Posterior cingulate gyrus (tissue), 11 donors: ENCODE measurements at regions not wholly inside any gene's neighbourhood (a gene's known extent, or its start where the extent isn't known, plus 50 kb on each side); places are given as distances from the start of the nearest gene placed in this dataset.
A peak's percentile ranks its signal among the peaks of the same experiment; 100 is the strongest.

Experiments
- DNase-seq, 10 donors: peaks; one replicate each; pipeline versions ENCODE4 v3.0.0 to v3.0.0-alpha.2; 2020 to 2021; ENCODE audit warnings: mixed read lengths in 3 of 10
- intact Hi-C: fragments of 100-400 bp; cut with DNase I; formaldehyde crosslinking; loops from one replicate; pipeline ENCODE4 v1.15.1; 2023

DNA sequence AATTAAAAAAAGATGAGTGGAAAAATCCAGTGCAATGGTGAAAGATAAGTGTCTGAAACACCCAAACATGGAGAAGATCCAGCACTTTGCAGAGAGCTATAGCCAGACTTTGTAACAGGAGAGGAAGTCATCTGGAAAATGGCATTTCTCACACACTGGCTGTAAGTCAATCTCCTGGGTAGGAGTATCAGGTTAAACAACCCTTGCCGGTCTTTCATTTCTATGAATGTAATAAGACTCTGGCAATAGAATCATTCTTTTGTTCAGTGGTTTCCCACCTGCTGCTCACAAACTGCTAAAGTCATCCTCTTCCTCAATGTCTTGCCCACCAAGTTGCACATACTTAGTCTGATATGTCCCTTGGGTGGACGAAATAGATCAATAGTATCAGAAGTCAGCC, 94.0 kb upstream of the ATP8A1 start:
- intact Hi-C loops = loop anchor here (2.0 kb wide), 1 partner anchor 182 kb away; no protein-coding TSS in a partner anchor
- no peak for DNase-seq

DNA sequence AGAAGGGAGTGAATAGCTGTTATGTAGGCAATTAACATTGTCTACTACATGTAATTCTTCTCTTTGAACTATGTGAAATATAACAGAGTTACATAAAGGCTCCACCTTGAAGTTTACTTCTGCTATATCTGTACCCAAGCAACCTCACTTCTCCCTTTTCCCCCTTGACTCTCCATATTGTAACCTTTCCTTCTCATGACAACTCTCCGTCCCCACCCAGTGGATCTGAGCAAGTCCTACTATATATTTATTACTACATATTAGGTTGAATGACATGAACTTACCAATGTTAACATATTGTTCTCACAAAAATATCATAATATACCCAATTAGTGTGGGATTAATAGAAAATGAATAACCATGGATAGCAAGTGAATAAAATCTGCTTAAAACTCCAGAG, 93.2 kb upstream of the ATP8A1 start:
- intact Hi-C loops = loop anchor here (2.0 kb wide), 1 partner anchor 181 kb away; no protein-coding TSS in a partner anchor
- DNase-seq = peak in 2 of 10 donors; percentile 4 to 38

- intact Hi-C loops = no loop called here
Observed at GRCh38 chr4:42747971-42748370, 91.1 kb upstream of the ATP8A1 start.

GRCh38 chr4:42736527-42737195, 79.8 kb upstream of the ATP8A1 start:
- peak in 2 of 10 donors; percentile 19 to 55 for DNase-seq
- intact Hi-C loops = no loop called here

More at GRCh38 chr4:42747971-42748370, 91.1 kb upstream of the ATP8A1 start:
- no peak for DNase-seq

DNA sequence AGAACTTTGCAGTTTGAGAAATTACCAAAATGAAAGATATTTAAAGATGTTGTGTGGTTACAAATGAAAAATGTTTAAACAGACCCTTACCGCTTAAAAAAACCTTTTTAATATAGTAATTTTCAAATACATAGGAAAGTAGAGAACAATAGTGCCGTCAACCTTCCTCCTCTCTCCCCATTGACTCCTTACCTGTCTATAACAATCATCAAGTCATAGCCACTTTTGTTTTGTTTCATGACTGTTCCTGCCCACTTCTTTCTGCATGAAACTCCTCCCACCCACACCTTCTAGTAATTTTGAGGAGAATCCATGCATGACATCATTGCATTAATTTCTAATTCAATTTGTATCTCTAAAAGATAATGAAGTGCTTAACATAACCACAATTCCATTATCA, 76.5 kb upstream of the ATP8A1 start:
- intact Hi-C loops = no loop called here
- no peak for DNase-seq

DNA sequence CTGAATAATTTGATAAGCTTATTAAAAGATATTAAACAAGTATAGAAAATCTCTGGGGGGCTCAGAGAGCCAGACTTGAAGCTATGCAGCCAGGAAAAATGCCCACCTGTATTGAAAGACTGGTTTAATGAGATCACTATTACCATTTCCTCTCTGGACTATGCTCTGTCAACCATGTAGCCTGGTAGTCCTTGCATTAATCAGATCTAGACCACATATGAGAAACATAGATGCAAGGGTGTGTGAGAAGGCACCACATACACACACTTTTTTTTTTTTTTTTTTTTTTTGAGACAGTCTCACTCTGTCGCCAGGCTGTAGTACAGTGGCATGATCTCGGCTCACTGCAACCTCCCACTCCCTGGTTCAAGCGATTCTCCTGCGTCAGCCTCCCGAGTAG, 75.9 kb upstream of the ATP8A1 start:
- intact Hi-C loops = no loop called here
- DNase-seq = no peak

GRCh38 chr4:42729505-42730237, 72.8 kb upstream of the ATP8A1 start:
- intact Hi-C loops = no loop called here
- no peak for DNase-seq

DNA sequence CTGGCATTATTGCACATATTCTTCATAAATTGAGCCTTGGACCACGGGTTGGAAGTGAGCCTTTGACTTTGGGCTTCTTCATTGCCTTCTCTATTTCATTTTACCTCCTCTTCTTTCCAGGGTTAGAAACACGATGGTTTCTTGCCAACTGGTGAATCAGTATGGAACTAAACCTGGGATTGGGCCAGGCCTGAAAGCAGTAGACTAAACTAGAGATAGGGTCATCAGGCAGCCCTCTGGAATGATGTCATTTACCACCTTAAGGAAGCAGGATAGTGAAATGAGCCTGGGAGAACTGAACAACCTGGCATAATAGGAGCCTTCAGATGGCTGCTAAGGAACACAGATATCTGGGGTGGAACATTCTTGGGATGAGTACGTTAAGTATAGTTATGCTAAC, 67.5 kb upstream of the ATP8A1 start:
- intact Hi-C loops = no loop called here
- DNase-seq = no peak

- DNase-seq = no peak
- intact Hi-C loops = no loop called here
Observed at GRCh38 chr4:42720533-42720932, 63.6 kb upstream of the ATP8A1 start.

DNA sequence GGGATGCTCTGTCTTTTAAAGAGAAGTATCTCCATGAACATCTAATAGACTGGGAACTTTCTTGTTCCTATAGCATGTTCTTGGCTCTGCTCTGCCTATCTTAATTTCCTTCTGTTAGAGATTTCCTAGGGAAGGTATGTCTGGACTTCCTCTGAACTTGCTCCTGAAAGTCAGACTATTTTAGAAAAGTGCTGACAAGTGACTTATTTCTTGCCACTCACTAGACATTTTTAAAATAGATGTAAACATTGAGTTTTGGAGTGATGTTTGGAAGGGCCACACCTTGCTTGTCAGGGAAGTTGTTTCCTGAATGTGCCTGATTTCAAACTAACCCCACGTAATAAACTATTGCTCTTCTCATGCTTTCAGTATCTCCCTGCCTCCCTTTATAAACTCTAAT, 62.4 kb upstream of the ATP8A1 start:
- DNase-seq = no peak
- intact Hi-C loops = no loop called here

DNA sequence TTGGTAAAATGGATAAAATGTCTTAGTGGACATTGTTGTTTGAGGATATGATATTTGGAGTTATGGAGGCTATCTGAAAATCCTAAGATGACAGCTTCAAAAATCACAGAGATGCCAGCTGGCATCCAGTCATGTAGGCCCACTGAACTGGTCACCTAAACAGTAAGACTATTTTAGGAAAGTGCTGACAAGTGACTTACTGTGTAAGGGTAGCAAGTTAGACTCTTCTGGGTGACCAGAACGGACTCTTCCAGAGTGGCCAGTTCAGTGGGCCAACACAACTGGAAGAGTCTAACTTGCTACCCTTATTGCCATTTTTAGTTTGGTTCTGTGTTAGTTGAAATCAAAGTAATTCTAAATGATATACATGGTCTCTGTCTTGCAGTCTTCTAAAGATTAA, 61.4 kb upstream of the ATP8A1 start:
- no peak for DNase-seq

DNA sequence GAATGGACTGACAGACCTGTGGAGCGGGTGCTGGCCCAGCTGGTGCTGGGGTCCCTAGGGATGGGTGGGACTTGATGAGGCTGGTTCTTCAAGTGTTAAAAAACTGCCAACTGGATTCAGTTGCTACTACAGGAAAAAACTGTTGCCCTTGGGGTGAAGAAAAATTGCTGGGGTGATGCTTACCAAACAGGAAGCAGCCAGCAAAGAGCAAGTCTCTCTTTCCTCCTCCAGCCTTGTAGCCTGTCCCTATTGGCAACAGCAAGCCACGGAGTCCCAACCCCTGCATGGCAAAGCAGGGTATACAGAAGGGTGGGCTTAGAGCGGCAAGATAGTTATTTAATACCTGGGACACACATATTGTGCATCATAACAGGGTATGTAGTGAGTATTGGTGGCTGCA, 60.1 kb upstream of the ATP8A1 start:
- DNase-seq = no peak
- intact Hi-C loops = no loop called here

More for the DNA sequence above, 61.4 kb upstream of the ATP8A1 start:
- intact Hi-C loops = no loop called here

DNA sequence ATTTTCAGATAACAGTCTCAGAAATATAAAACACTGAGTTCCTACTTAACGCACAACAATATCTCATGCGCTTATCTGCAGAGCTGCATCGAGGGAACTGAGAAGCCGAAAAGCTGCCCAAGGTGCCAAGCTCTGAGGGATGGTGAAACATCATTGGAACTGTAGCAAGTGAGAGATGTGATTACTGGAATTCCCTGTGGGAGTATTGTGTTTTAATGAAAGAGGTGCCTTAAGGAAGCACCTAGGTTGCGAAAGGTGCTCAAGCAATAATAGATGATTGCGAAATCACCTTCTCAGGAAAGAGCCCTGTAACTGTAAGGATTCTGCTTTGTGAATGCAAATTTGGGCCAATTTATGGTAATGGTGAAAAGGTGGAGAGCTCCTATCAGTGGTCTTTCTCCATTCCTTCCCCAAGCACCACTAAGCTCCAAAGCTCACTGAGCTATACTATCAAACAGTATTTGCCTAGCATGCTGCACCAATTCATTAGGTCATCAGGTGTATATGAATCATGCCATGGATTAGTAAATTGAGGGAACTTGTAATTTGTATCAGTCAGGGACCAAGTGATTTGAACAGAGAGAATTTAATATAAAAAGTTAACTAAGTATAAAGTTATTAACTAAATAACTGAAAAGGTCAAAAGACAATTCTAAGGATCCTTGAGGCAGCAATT, 59.0 kb upstream of the ATP8A1 start:
- intact Hi-C loops = no loop called here

DNA sequence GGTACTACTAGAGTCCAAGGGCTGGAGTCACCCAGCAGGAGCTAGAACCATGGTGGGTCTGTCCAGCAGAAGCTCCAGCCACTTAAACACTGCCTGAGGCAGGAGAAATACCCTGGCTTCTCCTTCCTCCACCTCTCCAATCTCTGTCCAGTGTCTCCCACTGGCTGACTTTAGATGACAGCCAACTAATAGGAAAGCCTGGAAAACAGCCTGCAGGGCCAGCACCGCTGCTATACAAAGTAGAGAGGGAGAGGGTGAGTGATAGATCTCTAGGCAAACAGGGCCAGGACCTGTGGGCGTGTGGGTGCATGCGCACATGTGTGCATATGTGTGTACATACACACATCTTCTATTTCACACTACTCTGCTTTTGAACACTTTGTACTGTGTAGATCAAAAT, 56.5 kb upstream of the ATP8A1 start:
- intact Hi-C loops = no loop called here
- DNase-seq = no peak

More for the DNA sequence above, 59.0 kb upstream of the ATP8A1 start:
- no peak for DNase-seq

DNA sequence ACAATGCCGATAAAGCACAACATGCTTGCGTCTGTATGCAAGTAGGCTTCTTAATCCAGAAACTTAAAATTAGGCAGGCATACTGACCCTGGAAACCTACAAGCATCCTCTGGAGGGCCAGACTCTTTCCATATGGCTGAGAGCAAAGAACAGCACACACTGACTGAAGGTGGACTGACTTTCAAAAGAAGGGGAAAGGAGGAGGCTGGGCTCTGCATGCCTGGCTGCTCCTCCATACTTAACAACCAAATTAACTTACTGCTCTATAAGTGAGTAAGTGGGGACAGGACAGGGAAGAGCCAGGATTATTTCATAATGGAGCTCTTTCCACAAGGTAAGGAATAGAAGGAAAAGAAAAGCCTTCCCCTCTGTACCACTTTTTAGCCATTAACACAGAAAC, 55.9 kb upstream of the ATP8A1 start:
- intact Hi-C loops = no loop called here
- DNase-seq = no peak

DNA sequence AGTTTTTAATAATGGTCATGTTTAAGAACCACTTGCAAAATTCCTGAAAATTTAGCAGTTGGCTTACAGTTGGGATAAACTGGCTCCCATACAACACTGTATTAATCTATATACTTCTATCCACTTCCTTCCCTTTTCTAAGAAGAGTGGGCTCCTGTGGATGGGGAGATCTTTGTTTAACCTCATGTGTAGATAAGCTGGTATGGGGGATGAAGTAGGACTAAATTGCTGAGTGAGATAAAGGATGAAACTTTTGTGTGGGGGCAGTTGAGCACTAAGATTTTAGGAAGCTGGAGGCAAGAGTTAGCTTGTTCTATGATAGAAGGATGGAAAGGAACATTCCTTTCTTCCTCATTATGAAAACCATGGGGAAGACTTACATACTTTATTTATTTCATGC, 54.6 kb upstream of the ATP8A1 start:
- DNase-seq = no peak
- intact Hi-C loops = no loop called here

DNA sequence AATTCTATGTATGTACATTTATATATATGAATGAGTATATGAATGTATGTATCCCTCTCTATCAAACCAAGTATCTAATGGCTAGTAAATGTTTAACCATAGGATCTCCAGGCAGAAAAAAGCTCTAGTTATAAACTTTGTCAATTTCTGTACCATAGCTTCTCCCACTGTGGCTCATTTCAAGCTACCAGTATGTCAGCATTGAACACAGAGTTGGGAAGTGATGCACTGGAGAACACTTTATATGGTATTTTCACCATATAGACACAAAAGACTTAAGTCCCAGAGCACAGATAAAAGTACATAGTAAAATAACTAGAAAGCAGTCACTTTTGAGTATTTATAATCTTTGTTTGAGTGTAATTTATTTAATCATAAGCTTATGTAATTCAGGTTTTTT, 53.9 kb upstream of the ATP8A1 start:
- no peak for DNase-seq
- intact Hi-C loops = no loop called here

GRCh38 chr4:42710329-42710728, 53.4 kb upstream of the ATP8A1 start:
- intact Hi-C loops = no loop called here
- DNase-seq = peak in 2 of 10 donors; percentile 6 to 56

GRCh38 chr4:42709392-42710065, 52.6 kb upstream of the ATP8A1 start:
- intact Hi-C loops = no loop called here
- DNase-seq = no peak

- no peak for DNase-seq
- intact Hi-C loops = no loop called here
Observed at GRCh38 chr4:42708625-42709024, 51.7 kb upstream of the ATP8A1 start.
